HUDEP-2 (cell line): ENCODE measurements at regions not wholly inside any gene's neighbourhood (a gene's known extent, or its start where the extent isn't known, plus 50 kb on each side); places are given as distances from the start of the nearest gene placed in this dataset.
"Not testable (repeated sequence)": the region's sequence is repeated elsewhere in the genome, so short reads cannot be mapped to it uniquely, and the experiment has no call there.

Experiments
- DNase-seq, 76 experiments: peaks; one replicate each; lab custom pipeline; 2025; ENCODE audit not compliant: unreplicated experiment in 76 of 76; lab: John Stamatoyannopoulos, UW

DNA sequence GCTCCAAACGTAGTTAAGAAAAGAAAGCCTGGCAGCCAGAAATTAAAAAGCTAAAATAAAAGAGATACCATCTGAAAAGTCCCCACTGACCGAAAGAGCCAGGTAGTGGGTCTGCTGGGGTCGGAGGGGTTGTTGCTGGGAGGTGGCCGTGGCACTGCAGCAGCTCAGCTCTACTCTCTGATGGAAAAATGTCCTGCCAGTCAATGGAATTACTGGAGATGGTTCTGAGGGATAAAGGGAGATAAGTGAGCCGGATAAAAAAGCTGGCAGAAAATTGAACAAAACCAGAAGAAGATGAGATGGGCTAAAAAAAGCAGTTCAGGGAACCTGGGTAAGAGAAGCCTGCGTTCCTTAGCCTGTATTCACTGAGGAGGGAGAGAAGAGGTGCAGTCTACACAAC is 202.8 kb downstream of the SREK1 start:
- no peak for DNase-seq

- DNase-seq: no peak
These were observed 204.5 kb downstream of the SREK1 start for GRCh38 chr5:66348387-66349125.

DNA sequence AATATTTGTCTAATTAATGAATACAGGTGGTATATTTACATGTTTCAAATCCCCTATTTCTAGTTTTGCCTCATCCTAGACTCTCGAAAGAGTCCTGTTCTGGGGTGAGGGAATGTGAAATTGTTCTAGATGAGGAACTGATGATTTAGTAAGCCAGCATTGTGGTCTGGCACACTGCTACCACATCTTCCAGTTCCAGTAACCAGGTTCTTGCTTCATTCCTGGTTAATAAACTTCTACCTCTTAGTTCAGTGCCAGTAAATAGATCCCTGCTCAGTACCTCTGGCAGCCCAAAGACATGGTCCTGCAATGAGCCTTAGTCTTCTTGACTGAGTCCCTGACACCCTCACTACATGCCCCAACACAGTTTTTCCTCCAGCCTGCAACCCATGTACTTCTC is 207.7 kb downstream of the SREK1 start:
- DNase-seq: no peak

- DNase-seq: no peak
These were observed 209.1 kb downstream of the SREK1 start for GRCh38 chr5:66353186-66353585.

GRCh38 chr5:66354422-66354821 is 210.3 kb downstream of the SREK1 start:
- DNase-seq: no peak

GRCh38 chr5:66356011-66356565 is 212.0 kb downstream of the SREK1 start:
- no peak for DNase-seq

DNA sequence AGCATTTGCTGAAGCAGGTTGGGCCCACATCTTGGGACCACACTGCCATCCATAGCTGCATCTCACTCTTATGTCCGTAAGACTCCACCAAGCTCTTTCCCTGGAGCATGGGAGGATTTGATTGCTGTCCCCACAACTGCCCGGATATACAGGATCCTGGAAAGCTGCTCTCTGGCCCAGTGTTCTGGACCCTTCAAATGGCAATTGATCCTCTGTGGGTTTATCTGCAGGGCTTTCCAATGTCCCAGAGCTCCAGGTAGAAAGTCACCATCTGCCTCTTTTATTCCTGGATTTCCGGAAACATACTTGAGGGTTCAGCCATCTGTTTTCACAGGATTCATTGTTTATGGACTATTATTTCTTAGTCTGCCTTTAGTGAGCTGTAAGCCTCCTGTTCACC is 214.6 kb downstream of the SREK1 start:
- DNase-seq: no peak

- no peak for DNase-seq
These were observed 217.0 kb downstream of the SREK1 start for GRCh38 chr5:66361070-66361469.

DNA sequence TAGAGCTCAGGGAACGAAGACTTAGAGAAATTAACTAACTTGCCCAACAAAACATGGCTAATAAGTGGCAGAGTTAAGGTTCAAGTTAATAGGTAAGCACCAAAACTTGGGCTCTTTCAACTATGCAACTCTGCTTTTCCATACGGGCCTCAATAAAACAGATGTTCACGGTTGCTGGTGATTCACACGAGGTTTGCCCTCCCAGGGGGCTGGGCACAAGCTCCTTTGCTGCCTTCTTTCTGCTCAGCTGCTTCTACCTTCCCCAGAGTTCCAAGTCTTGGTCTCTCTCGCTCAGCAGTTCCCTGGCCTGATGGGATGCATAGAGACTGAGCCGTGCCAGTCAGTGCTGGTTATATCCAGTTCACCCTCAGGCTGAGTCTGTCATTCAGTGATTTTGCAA is 217.9 kb downstream of the SREK1 start:
- DNase-seq: no peak

- no peak for DNase-seq
These were observed 218.6 kb downstream of the SREK1 start for GRCh38 chr5:66362687-66363086.

DNA sequence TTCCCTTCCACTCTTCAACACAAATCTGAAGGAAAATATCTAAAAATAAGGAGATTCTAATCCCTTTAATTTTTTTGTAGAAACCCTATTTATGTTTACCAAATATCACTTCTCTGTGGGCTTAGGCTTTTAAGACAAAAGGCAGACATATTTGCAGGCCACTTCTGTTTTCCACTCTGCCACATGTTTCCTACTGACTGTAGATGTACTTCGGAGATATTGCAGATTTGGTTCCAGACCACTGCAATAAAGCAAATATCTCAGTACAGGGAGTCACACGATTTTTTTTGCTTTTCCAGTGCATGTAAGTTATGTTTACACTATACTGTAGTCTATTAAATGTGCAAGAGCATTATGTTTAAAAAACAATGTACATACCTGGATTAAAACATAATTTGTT is 219.0 kb downstream of the SREK1 start:
- DNase-seq: no peak

GRCh38 chr5:66364186-66364585 is 220.1 kb downstream of the SREK1 start:
- no peak for DNase-seq

GRCh38 chr5:66365981-66366380 is 221.9 kb downstream of the SREK1 start:
- no peak for DNase-seq

- no peak for DNase-seq
These were observed 223.9 kb downstream of the SREK1 start for GRCh38 chr5:66367814-66368541.

DNA sequence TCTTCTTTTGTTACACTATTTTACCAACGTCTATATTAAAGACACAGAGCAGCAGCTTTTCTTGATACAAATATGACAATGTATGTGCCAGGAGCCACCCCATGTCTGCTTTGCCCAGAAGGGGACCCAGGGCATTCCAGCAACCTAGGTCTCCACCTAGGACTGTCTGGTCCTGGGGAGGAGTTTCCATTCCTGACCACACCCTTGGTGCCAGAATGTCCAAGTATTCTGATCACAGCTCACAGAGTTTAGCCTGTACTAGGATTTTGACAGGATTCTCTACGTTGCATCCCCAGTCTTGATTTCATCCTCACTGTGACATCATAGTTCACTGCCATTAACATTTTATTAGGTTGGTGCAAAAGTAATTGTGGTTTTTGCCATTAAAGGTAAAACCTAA is 224.7 kb downstream of the SREK1 start:
- DNase-seq: no peak

- DNase-seq: no peak
These were observed 218.4 kb upstream of the MAST4 start for GRCh38 chr5:66377747-66378146.

DNA sequence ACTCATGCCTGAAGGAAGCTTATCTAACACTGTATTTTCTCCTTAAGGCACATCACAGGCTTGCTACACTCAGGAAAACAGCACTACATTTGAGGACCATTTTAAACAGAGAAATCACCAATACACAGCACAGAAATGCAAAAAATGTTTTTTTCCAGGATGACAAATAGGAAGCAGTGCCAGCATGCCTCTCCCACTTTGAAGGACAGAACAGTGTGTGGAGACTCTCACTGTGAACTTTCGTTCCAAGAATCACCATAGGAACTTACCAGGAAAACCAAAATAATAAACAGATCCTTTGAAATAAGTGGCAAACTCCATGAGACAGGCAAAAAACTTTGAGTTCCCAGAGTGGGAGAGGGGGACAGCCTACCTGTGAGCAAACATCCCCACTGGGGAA is 217.8 kb upstream of the MAST4 start:
- no peak for DNase-seq

- DNase-seq: no peak
These were observed 214.0 kb upstream of the MAST4 start for GRCh38 chr5:66382152-66382551.

- DNase-seq: not testable (repeated sequence)
These were observed 191.0 kb upstream of the MAST4 start for GRCh38 chr5:66405145-66405544.

DNA sequence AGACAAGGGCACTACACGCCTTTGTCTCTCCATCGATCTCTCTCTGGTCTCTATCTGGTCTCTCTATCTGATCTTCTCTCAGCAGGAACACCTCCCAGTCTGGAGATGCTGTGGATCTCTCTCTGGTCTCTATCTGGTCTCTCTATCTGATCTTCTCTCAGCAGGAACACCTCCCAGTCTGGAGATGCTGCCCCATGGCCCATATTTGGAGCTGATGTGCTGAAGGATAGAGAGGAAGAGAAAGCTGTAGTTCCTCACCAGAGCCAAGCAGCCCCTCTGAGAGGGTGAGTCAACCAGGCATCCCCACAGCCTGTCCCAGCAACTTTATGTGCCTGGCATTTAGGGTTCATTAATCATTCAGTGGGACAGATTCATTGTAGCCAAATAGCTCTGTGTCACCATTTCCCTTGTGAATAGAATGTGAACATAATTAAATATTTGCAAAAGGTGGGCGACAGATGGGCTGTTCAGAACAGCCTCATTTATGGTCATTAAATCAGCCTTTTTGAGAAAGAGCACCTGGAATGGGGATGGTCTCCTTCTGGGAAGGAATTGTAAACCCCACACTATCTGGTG is 189.3 kb upstream of the MAST4 start:
- no peak for DNase-seq

- no peak for DNase-seq
These were observed 188.4 kb upstream of the MAST4 start for GRCh38 chr5:66407765-66408164.

DNA sequence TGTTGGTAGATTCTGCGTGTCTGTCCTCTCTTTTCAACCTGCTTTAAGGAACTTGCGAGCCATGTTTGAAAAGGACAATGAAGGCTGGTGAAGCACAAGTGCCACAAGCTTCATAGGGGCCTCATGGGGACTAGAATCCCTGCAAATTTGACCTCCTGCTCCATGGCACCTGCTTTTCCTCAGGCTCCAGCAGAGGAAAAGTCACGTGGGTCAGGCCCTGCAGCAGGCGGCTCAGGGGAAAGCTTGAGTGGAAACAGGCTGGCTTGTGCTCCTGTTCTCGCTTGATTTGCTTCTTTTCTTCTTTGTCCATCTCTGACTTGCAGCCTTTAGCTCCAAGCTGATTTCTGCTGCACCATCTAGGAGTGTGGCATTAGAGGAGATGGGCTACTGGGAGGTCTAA is 187.6 kb upstream of the MAST4 start:
- DNase-seq: no peak
